H7 (cell line): ENCODE measurements at regions not wholly inside any gene's neighbourhood (a gene's known extent, or its start where the extent isn't known, plus 50 kb on each side); places are given as distances from the start of the nearest gene placed in this dataset.

Experiments used
- DNase-seq: peaks from one replicate; pipeline ENCODE4 v3.0.0; 2012
- H3K27me3 ChIP-seq: 2 replicates; pipeline ENCODE4 v1.6.0; 2011; ENCODE audit warnings: mild to moderate bottlenecking, low read length; ENCODE audit not compliant: control insufficient read depth, insufficient read depth
- H3K36me3 ChIP-seq: replicated peaks from 2 replicates; pipeline ENCODE4 v1.5.1; 2011; ENCODE audit warnings: low read length; ENCODE audit not compliant: control insufficient read depth, insufficient read depth
- H3K4me3 ChIP-seq: 2 replicates; pipeline ENCODE4 v1.5.1; 2011; ENCODE audit warnings: low read depth, mild to moderate bottlenecking, control low read depth, low read length, moderate library complexity; ENCODE audit not compliant: insufficient read depth

GRCh38 chr10:43864656-43865055 is 216.0 kb upstream of the ZNF32 start:
- Histone ChIP-seq H3K27me3 (no peaks in the 10 kb centered on the region), H3K36me3 (no peaks in the 10 kb centered on the region), H3K4me3 (no peak overlapping the region)
- no peak for DNase-seq

- no peaks in the 10 kb centered on the region for H3K27me3 ChIP-seq
- no peaks in the 10 kb centered on the region for H3K36me3 ChIP-seq
- H3K4me3 ChIP-seq, result no peak overlapping the region
- DNase-seq, result no peak
These were observed 215.3 kb upstream of the ZNF32 start for GRCh38 chr10:43863859-43864591.

DNA sequence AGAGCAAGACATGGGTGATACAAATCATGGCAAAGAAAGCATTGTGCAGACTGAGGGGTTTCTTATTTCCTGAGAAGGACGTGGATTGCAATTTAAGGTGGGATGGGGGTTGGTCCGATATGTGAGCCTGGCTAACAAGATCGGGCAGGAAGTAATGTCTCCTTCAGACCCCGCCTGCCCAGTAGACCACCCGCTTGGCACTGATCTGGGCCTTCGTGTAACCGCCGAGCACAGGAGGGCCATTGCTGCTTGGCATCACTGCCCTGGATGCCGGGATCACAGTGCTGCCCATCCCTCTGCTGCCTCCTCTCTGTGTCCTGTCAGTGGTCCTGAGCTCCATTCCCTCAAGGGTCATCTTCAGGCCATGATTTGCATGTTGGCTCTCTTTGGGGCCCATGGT is 214.6 kb upstream of the ZNF32 start:
- DNase-seq, result no peak
- Histone ChIP-seq H3K27me3 (no peaks in the 10 kb centered on the region), H3K36me3 (no peaks in the 10 kb centered on the region), H3K4me3 (no peak overlapping the region)

- no peak for DNase-seq
- Histone ChIP-seq H3K36me3 (no peaks in the 10 kb centered on the region), H3K4me3 (no peak overlapping the region), H3K27me3 (no peaks in the 10 kb centered on the region)
These were observed 214.1 kb upstream of the ZNF32 start for GRCh38 chr10:43862756-43863155.

- Histone ChIP-seq H3K36me3 (no peaks in the 10 kb centered on the region), H3K27me3 (no peaks in the 10 kb centered on the region), H3K4me3 (no peak overlapping the region)
- DNase-seq, result no peak
These were observed 213.5 kb upstream of the ZNF32 start for GRCh38 chr10:43861966-43862751.

GRCh38 chr10:43859016-43859525 is 210.4 kb upstream of the ZNF32 start:
- Histone ChIP-seq H3K27me3 (no peaks in the 10 kb centered on the region), H3K36me3 (no peaks in the 10 kb centered on the region), H3K4me3 (no peak overlapping the region)
- no peak for DNase-seq

GRCh38 chr10:43857931-43858315 is 209.2 kb upstream of the ZNF32 start:
- Histone ChIP-seq H3K36me3 (no peaks in the 10 kb centered on the region), H3K4me3 (no peak overlapping the region), H3K27me3 (no peaks in the 10 kb centered on the region)
- DNase-seq, result no peak

GRCh38 chr10:43857206-43857930 is 208.7 kb upstream of the ZNF32 start:
- Histone ChIP-seq H3K27me3 (no peaks in the 10 kb centered on the region), H3K36me3 (no peaks in the 10 kb centered on the region), H3K4me3 (no peak overlapping the region)
- DNase-seq, result no peak

- no peak for DNase-seq
- Histone ChIP-seq H3K4me3 (no peak overlapping the region), H3K27me3 (no peaks in the 10 kb centered on the region), H3K36me3 (no peaks in the 10 kb centered on the region)
These were observed 207.6 kb upstream of the ZNF32 start for GRCh38 chr10:43856299-43856698.

- no peaks in the 10 kb centered on the region for H3K27me3 ChIP-seq
- no peaks in the 10 kb centered on the region for H3K36me3 ChIP-seq
- DNase-seq, result no peak
- no peak overlapping the region for H3K4me3 ChIP-seq
These were observed 207.1 kb upstream of the ZNF32 start for GRCh38 chr10:43855667-43856210.

- no peak for DNase-seq
- no peak overlapping the region for H3K4me3 ChIP-seq
- H3K36me3 ChIP-seq, result no peaks in the 10 kb centered on the region
- no peaks in the 10 kb centered on the region for H3K27me3 ChIP-seq
These were observed 205.3 kb upstream of the ZNF32 start for GRCh38 chr10:43854007-43854406.

GRCh38 chr10:43853369-43853768 is 204.7 kb upstream of the ZNF32 start:
- no peak for DNase-seq
- Histone ChIP-seq H3K27me3 (no peaks in the 10 kb centered on the region), H3K4me3 (no peak overlapping the region), H3K36me3 (no peaks in the 10 kb centered on the region)

- no peak for DNase-seq
- Histone ChIP-seq H3K36me3 (no peaks in the 10 kb centered on the region), H3K4me3 (no peak overlapping the region), H3K27me3 (no peaks in the 10 kb centered on the region)
These were observed 204.0 kb upstream of the ZNF32 start for GRCh38 chr10:43852644-43853214.

- H3K36me3 ChIP-seq, result no peaks in the 10 kb centered on the region
- DNase-seq, result no peak
- H3K27me3 ChIP-seq, result no peaks in the 10 kb centered on the region
- no peak overlapping the region for H3K4me3 ChIP-seq
These were observed 203.5 kb upstream of the ZNF32 start for GRCh38 chr10:43852149-43852548.
